ENCODE measurements at regions not wholly inside any gene's neighbourhood (a gene's known extent, or its start where the extent isn't known, plus 50 kb on each side); places are given as distances from the start of the nearest gene placed in this dataset.

GRCh38 chr2:192286093-192286701 lies 91.5 kb upstream of the TMEFF2 start:
- CTCF ChIA-PET, result interaction anchor here (0.5 to 1.9 kb wide), 13 partner anchors 9 to 473 kb away, joined by 3 to 11 read pairs (median 4); partner anchors contain the start of gene TMEFF2
- BruUV-seq (replicated peaks), result no TSS peak

GRCh38 chr2:192283450-192283849 lies 88.7 kb upstream of the TMEFF2 start:
- H3K4me3 Mint-ChIP-seq (ENCODE audit: unreplicated experiment), result no peak overlapping the region
- DNase-seq (ENCODE audit: unreplicated experiment), result no peak
- no peaks in the 10 kb centered on the region for H3K4me1 Mint-ChIP-seq (ENCODE audit: insufficient read depth, unreplicated experiment)
- H3K27ac Mint-ChIP-seq (ENCODE audit: low read depth, unreplicated experiment), result no peak overlapping the region
- CTCF ChIA-PET, result no interaction called here
- no TSS peak for BruUV-seq (replicated peaks)
- no peaks in the 10 kb centered on the region for H3K36me3 Mint-ChIP-seq (ENCODE audit: insufficient read depth, unreplicated experiment)
- no peaks in the 10 kb centered on the region for H3K9me3 Mint-ChIP-seq (ENCODE audit: unreplicated experiment)
- POLR2A ChIA-PET, result no interaction called here
- H3K27me3 Mint-ChIP-seq (ENCODE audit: insufficient read depth, unreplicated experiment), result no peaks in the 10 kb centered on the region
- intact Hi-C loops (cut with micrococcal nuclease), result loop anchor here (10.0 kb wide), 1 partner anchor 729 kb away; no protein-coding TSS in a partner anchor
- no peak for TF ChIP-seq CTCF (IDR thresholded peaks at IDR 0.05; ENCODE audit: unreplicated experiment)

More at GRCh38 chr2:192286093-192286701, 91.5 kb upstream of the TMEFF2 start:
- Mint-ChIP-seq H3K36me3 (ENCODE audit: insufficient read depth, unreplicated experiment) (no peaks in the 10 kb centered on the region), H3K9me3 (ENCODE audit: unreplicated experiment) (no peaks in the 10 kb centered on the region), H3K4me3 (ENCODE audit: unreplicated experiment) (no peak overlapping the region), H3K4me1 (ENCODE audit: insufficient read depth, unreplicated experiment) (no peaks in the 10 kb centered on the region), H3K27ac (ENCODE audit: low read depth, unreplicated experiment) (no peak overlapping the region), H3K27me3 (ENCODE audit: insufficient read depth, unreplicated experiment) (no peaks in the 10 kb centered on the region)
- intact Hi-C loops (cut with micrococcal nuclease), result loop anchor here (1.0 to 10.0 kb wide), 3 partner anchors 96 to 731 kb away; no protein-coding TSS in a partner anchor
- POLR2A ChIA-PET, result interaction anchor here (1.1 to 1.3 kb wide), 2 partner anchors 14 to 90 kb away, joined by 3 to 4 read pairs; no protein-coding TSS in a partner anchor
- peak; percentile 43 for TF ChIP-seq CTCF (IDR thresholded peaks at IDR 0.05; ENCODE audit: unreplicated experiment)
- peak; percentile 68 for DNase-seq (ENCODE audit: unreplicated experiment)

- Mint-ChIP-seq H3K4me1 (ENCODE audit: insufficient read depth, unreplicated experiment) (no peaks in the 10 kb centered on the region), H3K27me3 (ENCODE audit: insufficient read depth, unreplicated experiment) (no peaks in the 10 kb centered on the region), H3K36me3 (ENCODE audit: insufficient read depth, unreplicated experiment) (peaks cover 6% of the 10 kb centered on the region), H3K4me3 (ENCODE audit: unreplicated experiment) (no peak overlapping the region), H3K27ac (ENCODE audit: low read depth, unreplicated experiment) (no peak overlapping the region), H3K9me3 (ENCODE audit: unreplicated experiment) (no peaks in the 10 kb centered on the region)
- POLR2A ChIA-PET, result no interaction called here
- BruUV-seq (replicated peaks), result no TSS peak
- CTCF ChIA-PET, result no interaction called here
- intact Hi-C loops (cut with micrococcal nuclease), result no loop called here
- DNase-seq (ENCODE audit: unreplicated experiment), result no peak
- no peak for TF ChIP-seq CTCF (IDR thresholded peaks at IDR 0.05; ENCODE audit: unreplicated experiment)
Measured at GRCh38 chr2:192278701-192279100, 84.0 kb upstream of the TMEFF2 start.

GRCh38 chr2:192277494-192278109 lies 82.9 kb upstream of the TMEFF2 start:
- BruUV-seq (replicated peaks), result no TSS peak
- H3K9me3 Mint-ChIP-seq (ENCODE audit: unreplicated experiment), result no peaks in the 10 kb centered on the region
- intact Hi-C loops (cut with micrococcal nuclease), result no loop called here
- no peak overlapping the region for H3K27ac Mint-ChIP-seq (ENCODE audit: low read depth, unreplicated experiment)
- no peak for DNase-seq (ENCODE audit: unreplicated experiment)
- H3K36me3 Mint-ChIP-seq (ENCODE audit: insufficient read depth, unreplicated experiment), result peaks cover 6% of the 10 kb centered on the region
- no peak for TF ChIP-seq CTCF (IDR thresholded peaks at IDR 0.05; ENCODE audit: unreplicated experiment)
- POLR2A ChIA-PET, result interaction anchor here (0.6 to 0.8 kb wide), 2 partner anchors 725 to 1279 kb away, joined by 3 read pairs; no protein-coding TSS in a partner anchor
- CTCF ChIA-PET, result interaction anchor here (0.7 to 1.0 kb wide), 2 partner anchors 10 to 147 kb away, joined by 3 read pairs; no protein-coding TSS in a partner anchor
- H3K27me3 Mint-ChIP-seq (ENCODE audit: insufficient read depth, unreplicated experiment), result no peaks in the 10 kb centered on the region
- H3K4me1 Mint-ChIP-seq (ENCODE audit: insufficient read depth, unreplicated experiment), result no peaks in the 10 kb centered on the region
- no peak overlapping the region for H3K4me3 Mint-ChIP-seq (ENCODE audit: unreplicated experiment)
